Osteoblast (primary cell): ENCODE measurements at regions not wholly inside any gene's neighbourhood (a gene's known extent, or its start where the extent isn't known, plus 50 kb on each side); places are given as distances from the start of the nearest gene placed in this dataset.

ENCODE experiments used
- DNase-seq: peaks from one replicate; pipeline ENCODE4 v3.0.0; 2011; ENCODE audit warnings: low spot score, mixed read lengths; ENCODE audit not compliant: insufficient read length; ENCODE audit errors: missing footprints
- H2AFZ ChIP-seq: 2 replicates; pipeline ENCODE4 v1.6.0; 2011; ENCODE audit warnings: mild to moderate bottlenecking, low read length
- H3K27ac ChIP-seq: 2 replicates; pipeline ENCODE4 v1.5.1; 2011; ENCODE audit warnings: mild to moderate bottlenecking, low read depth, low read length, moderate library complexity
- H3K27me3 ChIP-seq: 2 replicates; pipeline ENCODE4 v1.6.0; 2012; ENCODE audit warnings: mild to moderate bottlenecking, control low read depth, inconsistent platforms, low read length, moderate library complexity; ENCODE audit not compliant: insufficient read depth
- H3K36me3 ChIP-seq: 2 replicates; pipeline ENCODE4 v1.5.1; 2011; ENCODE audit warnings: mild to moderate bottlenecking, low read length, control low read depth, moderate library complexity; ENCODE audit not compliant: insufficient read depth
- H3K4me1 ChIP-seq: 2 replicates; pipeline ENCODE4 v1.5.1; 2011; ENCODE audit warnings: mild to moderate bottlenecking, low read length, control low read depth, moderate library complexity; ENCODE audit not compliant: insufficient read depth
- H3K4me2 ChIP-seq: 2 replicates; pipeline ENCODE4 v1.6.0; 2011; ENCODE audit warnings: mild to moderate bottlenecking, low read length; ENCODE audit not compliant: insufficient read depth
- H3K4me3 ChIP-seq: fragments of 200-600 bp; sonication (generic); 3 replicates; pipeline ENCODE4 v1.5.1; 2012; ENCODE audit warnings: mild to moderate bottlenecking, low read length, inconsistent platforms; ENCODE audit not compliant: insufficient read depth
- H3K79me2 ChIP-seq: 2 replicates; pipeline ENCODE4 v1.6.0; 2012; ENCODE audit warnings: mild to moderate bottlenecking, low read length, control low read depth, inconsistent platforms; ENCODE audit not compliant: insufficient read depth
- H3K9me3 ChIP-seq: 2 replicates; pipeline ENCODE4 v1.5.1; 2011; ENCODE audit warnings: low read depth, low read length, control low read depth
- H4K20me1 ChIP-seq: 2 replicates; pipeline ENCODE4 v1.6.0; 2012; ENCODE audit warnings: mild to moderate bottlenecking, low read length, control low read depth; ENCODE audit not compliant: insufficient read depth
- TF ChIP-seq, protein P1 (sequence below): IDR thresholded peaks from 2 replicates; pipeline ENCODE4 v1.5.1; 2011; ENCODE audit warnings: mild to moderate bottlenecking, low read depth, low read length, moderate library complexity; ENCODE audit errors: extremely low read depth

DNA sequence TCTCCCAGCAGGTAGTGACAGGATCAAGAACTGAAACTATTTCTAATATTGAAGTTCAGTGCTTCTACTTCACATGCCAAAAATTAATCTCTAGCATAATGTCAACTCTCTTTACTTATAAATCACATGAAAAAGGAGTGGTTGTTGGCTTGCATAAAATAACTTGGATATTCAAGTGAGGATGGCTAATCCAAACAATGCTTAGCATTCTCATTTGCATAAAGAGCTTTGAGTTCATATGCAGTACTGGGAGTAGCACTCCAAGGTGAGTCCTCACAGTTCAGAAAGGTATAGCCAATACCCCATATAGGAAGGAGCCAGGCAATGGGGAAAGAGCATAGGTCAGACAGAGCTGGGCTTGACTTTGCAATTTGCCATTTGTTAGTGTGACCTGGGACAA, 149.3 kb downstream of the PCTP start:
- no peaks in the 10 kb centered on the region for H3K36me3 ChIP-seq
- no peak overlapping the region for H3K4me2 ChIP-seq
- TF ChIP-seq, protein P1, sequence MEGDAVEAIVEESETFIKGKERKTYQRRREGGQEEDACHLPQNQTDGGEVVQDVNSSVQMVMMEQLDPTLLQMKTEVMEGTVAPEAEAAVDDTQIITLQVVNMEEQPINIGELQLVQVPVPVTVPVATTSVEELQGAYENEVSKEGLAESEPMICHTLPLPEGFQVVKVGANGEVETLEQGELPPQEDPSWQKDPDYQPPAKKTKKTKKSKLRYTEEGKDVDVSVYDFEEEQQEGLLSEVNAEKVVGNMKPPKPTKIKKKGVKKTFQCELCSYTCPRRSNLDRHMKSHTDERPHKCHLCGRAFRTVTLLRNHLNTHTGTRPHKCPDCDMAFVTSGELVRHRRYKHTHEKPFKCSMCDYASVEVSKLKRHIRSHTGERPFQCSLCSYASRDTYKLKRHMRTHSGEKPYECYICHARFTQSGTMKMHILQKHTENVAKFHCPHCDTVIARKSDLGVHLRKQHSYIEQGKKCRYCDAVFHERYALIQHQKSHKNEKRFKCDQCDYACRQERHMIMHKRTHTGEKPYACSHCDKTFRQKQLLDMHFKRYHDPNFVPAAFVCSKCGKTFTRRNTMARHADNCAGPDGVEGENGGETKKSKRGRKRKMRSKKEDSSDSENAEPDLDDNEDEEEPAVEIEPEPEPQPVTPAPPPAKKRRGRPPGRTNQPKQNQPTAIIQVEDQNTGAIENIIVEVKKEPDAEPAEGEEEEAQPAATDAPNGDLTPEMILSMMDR, result no peak
- H3K79me2 ChIP-seq, result no peaks in the 10 kb centered on the region
- H3K4me3 ChIP-seq, result no peak overlapping the region
- no peak for DNase-seq
- no peaks in the 10 kb centered on the region for H3K4me1 ChIP-seq
- H3K27me3 ChIP-seq, result no peaks in the 10 kb centered on the region
- H3K27ac ChIP-seq, result no peak overlapping the region
- no peaks in the 10 kb centered on the region for H4K20me1 ChIP-seq
- no peaks in the 10 kb centered on the region for H3K9me3 ChIP-seq
- H2AFZ ChIP-seq, result no peak overlapping the region

DNA sequence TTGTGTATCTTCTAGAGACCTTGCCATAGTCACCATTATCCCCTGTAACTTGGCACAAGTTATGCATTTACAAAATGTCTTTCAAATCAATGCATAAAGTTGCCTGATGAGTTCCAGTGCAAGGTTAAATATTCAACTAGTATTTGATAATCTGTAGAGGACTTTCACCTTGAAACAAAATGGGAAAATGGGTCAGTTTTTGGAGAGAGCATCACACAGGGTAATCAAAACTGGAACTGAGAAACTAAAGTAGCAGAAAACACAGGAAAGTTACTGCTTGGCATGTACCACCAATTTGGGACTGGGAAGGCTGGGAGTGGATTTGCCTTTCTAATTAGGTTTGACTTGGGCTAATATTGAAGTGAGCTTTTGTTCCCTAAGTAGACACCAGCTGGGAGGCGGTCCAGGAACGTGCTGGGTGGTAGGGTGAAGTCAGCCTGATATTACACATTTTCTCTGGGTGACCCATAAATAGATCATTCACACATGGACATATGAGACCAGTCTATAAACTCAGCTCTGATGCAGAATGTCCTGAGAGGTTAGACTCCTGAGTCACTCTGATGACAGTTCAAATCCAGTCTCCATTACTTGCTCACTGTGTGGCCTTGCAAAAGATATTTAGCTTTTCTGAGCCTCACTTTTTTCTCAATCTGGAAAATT, 152.3 kb downstream of the PCTP start:
- TF ChIP-seq, protein P1, result no peak
- no peak for DNase-seq
- Histone ChIP-seq H3K9me3 (no peaks in the 10 kb centered on the region), H3K79me2 (no peaks in the 10 kb centered on the region), H3K4me3 (no peak overlapping the region), H3K27ac (no peak overlapping the region), H2AFZ (no peak overlapping the region), H3K36me3 (no peaks in the 10 kb centered on the region), H3K27me3 (no peaks in the 10 kb centered on the region), H3K4me1 (no peaks in the 10 kb centered on the region), H3K4me2 (no peak overlapping the region), H4K20me1 (no peaks in the 10 kb centered on the region)

DNA sequence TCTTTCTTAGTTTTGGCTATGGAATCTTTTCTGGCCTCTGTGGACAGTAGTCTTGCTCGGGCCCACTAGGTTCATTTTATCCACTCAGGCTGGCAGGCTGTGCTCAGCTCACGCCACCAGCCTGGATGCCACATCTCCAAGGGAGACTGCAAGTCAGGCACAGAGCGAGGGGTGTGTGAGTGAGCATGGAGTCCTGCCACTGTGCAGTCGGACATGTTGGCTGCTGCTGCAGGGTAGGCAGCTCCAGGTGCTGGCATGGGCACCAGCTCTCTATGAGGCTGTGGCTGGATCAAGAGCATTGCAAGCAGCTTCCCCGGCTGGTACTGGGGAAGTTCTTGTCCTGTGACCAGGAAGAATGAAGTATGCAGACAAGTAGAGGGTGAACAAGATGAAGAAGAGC, 158.9 kb downstream of the PCTP start:
- no peak for DNase-seq
- Histone ChIP-seq H3K4me3 (no peak overlapping the region), H2AFZ (no peak overlapping the region), H3K36me3 (no peaks in the 10 kb centered on the region), H4K20me1 (no peaks in the 10 kb centered on the region), H3K9me3 (no peaks in the 10 kb centered on the region), H3K27ac (no peak overlapping the region), H3K27me3 (no peaks in the 10 kb centered on the region), H3K4me1 (no peaks in the 10 kb centered on the region), H3K79me2 (no peaks in the 10 kb centered on the region), H3K4me2 (no peak overlapping the region)
- TF ChIP-seq, protein P1, result no peak

DNA sequence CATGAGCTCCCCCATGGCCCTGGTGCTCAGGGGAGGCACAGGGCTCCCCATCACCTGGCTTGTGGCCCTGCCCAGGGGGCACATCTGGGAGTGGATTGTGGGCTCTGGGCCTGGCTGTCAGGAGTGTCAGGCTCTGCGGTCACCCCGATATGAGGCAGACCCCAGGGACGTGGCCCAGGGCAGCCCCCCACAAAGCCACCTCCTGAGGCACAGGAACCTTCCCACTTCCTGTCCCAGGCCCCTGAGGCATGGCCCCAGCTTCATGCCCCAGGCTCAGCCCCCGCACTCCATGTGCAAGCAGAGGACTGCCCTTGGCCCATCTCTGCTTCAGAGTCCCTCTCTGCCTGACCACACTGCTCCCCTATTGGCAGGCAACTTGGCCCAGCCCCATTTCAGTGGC, 160.3 kb downstream of the PCTP start:
- H3K36me3 ChIP-seq, result no peaks in the 10 kb centered on the region
- H4K20me1 ChIP-seq, result no peaks in the 10 kb centered on the region
- H3K9me3 ChIP-seq, result no peaks in the 10 kb centered on the region
- no peak overlapping the region for H3K4me2 ChIP-seq
- H2AFZ ChIP-seq, result no peak overlapping the region
- no peaks in the 10 kb centered on the region for H3K4me1 ChIP-seq
- no peaks in the 10 kb centered on the region for H3K79me2 ChIP-seq
- H3K4me3 ChIP-seq, result no peak overlapping the region
- H3K27me3 ChIP-seq, result no peaks in the 10 kb centered on the region
- DNase-seq, result no peak
- no peak overlapping the region for H3K27ac ChIP-seq
- TF ChIP-seq, protein P1, result no peak
